NCI-H1105 (cell line): ENCODE measurements at regions not wholly inside any gene's neighbourhood (a gene's known extent, or its start where the extent isn't known, plus 50 kb on each side); places are given as distances from the start of the nearest gene placed in this dataset.

ENCODE experiments used
- DNase-seq: peaks from one replicate; lab custom pipeline; 2025; lab: John Stamatoyannopoulos, UW

DNA sequence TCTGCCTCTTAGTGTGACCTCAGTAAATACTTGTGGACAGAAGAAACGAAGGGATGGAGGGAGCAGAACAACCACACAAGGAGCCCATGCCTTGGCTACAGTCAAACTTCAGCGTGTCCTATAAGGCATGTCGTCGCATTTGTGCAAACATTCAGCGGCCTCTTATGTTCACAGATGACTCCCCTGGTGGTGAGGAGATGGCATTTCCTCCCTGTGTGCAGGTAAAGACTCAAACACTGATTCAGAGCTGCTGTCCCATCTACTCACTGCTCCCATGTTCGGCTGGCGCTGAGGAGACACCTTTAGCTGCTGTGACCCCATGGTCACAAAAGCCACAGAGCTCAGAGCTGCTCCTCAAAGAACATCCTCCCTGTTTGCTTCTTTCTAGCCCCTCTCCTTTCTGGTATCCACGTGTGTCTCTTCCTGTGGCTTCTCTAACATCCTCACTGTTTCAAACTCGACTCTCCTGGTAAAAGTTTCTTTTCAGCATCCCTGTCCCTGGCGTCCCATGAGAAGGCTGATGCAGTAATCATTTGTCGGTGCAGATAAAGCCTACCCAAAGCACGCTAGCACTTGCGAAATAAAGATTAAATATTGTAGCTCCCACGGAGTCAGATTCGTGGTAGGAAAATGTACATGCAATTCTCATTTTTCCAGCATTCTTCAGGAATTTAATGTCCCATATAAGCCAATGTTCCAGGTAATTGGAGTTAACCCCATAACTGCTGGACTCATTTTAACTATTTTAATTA lies 124.9 kb upstream of the NEBL start:
- DNase-seq = no peak

DNA sequence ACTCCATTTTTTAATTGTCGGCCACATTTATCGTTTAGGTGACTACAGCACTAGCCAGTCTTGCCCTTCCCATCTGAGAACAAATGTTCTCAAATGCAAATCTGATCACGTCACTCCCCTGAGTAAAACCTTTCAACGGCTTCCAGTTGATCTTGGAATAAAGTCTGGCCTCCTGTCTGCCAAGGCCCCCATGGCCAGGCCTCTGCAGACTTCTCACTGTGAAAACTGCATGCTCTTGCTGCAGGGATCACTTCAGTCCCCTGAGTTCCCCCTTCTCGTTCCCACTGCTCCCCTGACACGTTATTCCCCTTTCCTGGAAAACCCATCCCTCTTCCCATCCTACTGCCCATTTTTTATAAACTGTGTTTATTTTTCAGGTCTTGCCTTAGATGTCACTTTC lies 124.1 kb upstream of the NEBL start:
- DNase-seq = no peak

DNA sequence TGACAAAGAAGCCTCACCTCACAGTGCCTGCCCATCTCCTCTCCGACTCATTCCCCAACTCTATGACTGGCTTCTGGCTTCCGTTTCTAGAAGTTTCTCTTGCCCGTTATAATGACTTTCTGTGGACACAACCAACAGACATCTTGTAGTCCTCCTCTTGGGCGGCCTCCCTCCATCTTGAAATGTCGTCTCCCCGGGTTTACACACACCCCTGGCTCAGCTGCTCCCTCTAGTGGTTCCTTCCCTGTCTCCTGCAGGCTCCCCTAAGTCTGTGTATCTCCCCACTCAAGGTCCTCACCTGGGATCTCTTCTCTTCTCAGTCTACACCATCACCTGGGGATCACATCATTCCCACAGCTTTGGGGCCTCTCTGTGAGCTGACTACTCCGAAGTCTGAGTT lies 123.4 kb upstream of the NEBL start:
- no peak for DNase-seq

DNA sequence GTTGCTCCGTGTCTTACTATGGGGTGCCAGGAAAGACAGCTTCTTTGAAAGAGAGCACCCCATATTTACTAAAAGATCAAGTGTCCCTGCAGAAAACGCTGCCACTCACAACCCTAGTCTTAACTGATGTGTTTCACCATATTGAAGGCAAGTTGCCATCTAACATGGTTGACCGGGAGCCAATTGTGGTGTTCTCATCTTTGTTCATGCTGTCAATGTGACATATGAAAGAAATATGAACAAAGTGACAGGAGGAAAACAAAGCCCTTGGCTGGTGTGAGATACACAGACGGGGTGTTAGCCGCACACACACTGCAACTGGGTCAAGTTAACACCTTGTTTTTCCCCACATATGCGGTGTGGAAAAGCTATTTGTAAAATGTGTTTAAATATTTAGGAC lies 122.3 kb upstream of the NEBL start:
- DNase-seq = no peak

DNA sequence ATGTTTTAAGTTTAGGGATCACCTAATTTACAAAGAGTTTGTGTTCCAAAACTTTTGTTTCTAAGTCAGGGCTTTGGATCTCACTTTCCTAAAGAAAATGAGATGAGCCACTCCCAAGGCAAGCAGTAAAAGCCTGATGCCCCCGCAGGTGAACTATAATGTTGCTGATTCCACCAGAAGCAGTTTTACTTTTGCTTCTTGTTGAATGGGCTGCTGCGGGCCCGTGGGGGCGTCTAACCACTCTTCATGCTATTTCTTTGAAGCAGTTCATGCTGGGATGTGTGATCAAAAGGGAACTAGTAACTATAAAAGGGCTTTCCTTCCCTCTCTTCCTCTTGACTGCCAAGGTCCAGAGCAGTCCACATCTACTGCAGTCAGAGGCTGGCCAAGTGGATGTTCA lies 118.7 kb upstream of the NEBL start:
- no peak for DNase-seq

DNA sequence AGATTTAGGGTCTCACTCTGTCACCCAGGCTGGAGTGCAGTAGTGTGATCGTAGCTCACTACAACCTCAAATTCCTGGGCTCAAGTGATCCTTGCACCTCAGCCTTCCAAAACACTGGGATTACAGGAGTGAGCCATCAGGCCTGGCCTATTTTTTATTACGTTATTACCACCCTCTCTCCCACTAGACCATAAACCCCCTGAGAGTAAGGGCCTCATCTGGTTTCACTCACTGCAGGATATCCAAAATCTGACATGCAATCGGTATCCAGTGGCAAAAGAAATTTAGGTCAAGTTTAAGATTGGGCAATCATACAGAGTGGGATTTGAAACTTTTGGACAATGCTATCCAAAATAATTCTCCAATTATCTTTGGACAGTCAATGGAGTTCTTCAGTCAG lies 117.0 kb upstream of the NEBL start:
- no peak for DNase-seq

DNA sequence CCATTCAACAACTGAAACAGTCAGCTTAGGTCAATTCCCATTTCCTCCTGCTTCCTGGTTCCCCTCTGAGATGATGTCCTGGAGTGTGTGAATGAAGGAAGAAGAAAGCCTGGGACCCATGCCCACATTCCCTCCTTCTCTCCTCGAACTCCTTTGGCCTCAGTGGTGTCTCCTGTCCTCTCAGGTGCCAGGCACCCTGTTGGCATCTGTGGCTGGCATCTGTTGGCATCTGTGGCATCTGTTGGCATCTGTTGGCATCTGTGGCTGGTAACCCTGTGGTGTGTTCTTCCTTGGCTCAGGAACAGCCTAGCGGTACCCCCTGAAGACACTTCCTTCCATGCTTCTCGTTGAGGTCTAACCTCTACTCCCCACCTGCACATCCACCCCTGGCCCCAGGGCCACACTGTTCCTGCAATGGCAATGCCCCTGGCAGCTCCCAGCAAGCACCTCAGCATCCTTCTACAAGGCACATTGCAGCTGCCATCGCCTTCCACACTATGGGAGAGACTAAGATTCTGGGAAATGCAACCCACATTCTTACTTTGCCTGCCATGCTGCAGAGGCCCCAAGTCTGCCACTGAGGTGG lies 114.4 kb upstream of the NEBL start:
- no peak for DNase-seq

DNA sequence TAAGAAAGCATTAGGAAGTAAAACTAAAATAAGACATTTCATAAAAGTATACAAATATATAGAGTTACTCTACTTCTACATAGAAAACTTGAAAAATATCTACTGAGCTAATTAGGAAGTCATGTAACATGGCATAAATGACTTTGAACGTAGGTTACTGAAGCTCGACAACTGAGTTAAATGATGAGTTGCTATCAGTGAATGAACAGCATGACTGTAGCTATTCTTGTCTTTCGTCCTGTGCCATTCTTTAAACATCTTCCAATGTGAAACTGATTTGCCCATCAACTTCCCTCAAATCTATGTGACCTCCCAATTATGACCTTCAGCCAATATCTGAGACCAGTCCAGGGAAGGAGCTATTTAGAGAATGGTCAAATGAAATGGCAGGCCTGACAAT lies 113.5 kb upstream of the NEBL start:
- DNase-seq = no peak

DNA sequence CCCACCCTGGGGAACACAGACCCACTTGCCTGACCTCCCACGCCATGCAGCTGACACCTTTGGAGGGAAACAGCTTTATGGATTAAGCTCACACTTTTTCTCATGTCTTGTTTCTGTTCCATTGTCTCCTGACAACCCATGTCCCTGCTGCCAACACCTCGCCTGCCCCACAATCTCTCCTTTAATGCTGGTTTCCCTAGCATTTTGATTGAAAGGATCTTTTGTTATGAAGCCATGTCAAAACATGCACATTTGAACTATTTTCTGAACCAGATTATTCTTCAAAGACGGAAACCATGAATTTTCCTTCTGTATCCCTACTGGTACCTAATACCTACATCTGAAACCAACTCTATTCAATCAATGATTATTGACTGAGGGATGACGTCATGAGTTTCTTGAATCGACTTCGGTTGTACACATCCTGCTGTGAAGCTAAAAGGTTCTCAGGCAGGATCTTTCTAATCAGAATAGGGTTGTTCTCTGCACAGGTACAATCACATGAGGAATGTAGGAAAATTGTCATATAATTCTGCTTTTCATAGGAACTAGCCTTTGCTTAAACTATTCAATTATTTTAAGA lies 106.2 kb upstream of the NEBL start:
- DNase-seq = no peak

DNA sequence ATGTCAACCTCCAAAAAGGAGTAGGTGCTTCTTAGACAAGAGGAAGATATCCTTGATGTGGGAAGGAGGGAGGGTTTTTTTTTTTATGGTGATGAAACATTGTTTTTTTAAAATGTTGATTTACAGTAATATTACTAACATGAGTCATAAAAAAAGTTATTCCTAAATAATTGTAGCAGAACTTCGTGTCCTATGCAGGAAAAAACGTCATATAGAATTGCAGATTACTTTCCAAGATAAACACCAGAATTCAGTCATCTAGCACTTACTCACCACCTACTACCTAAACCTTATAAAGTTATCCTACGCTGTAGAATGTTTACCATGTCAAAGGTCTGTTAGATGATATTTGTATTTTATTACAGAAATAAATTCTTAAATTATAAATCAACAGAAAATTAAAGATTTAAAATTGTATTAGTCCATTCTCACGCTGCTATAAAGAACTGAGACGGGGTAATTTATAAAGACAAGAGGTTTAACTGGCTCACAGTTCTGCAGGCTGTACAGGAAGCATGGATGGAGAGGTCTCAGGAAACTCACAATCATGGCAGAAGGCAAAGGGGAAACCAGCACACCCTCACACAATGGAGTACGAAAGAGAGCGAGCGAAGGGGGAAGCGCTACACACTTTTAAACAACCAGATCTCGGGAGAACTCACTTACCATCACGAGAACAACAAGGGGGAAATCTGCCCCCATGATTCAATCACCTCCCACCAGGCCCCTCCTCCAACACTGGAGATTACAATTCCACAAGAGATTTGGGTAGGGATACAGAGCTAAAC lies 105.2 kb upstream of the NEBL start:
- no peak for DNase-seq

DNA sequence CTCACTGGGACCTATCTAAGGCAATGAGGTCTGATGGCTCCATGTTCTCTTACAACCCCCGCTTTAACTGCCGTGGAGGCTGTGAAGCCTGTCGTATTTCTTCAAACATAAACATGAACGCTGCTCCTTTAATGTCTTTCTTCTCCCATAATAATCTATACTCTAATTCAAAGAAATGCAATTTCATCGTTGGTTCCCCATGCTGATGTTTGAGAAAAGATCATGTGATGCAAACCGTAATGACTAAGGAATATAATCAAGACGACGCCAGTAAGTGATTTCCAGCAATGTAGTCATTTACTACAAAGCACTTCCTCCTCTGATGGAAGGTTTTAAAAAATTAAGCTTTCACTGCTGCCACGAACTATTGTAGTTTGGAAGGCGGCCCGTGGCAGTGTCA lies 102.6 kb upstream of the NEBL start:
- DNase-seq = no peak

DNA sequence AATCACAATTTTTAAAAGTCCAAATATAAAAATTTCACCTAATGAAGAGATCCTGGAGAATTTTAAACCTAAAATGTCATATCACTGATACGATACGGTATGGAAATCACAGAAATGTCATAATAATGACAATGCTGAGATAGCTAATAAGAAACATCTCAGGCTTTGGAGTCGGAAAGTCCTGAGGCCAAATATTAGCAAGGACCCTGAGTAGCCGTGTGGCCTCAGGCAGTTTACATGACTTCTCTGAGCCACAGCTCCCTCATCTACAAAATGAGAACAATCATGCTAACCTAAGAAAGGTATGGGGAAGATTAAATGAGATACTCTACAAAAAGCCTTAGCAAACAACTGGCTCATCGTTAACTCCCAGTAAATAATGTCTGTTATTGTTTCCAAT lies 100.9 kb upstream of the NEBL start:
- DNase-seq = no peak

DNA sequence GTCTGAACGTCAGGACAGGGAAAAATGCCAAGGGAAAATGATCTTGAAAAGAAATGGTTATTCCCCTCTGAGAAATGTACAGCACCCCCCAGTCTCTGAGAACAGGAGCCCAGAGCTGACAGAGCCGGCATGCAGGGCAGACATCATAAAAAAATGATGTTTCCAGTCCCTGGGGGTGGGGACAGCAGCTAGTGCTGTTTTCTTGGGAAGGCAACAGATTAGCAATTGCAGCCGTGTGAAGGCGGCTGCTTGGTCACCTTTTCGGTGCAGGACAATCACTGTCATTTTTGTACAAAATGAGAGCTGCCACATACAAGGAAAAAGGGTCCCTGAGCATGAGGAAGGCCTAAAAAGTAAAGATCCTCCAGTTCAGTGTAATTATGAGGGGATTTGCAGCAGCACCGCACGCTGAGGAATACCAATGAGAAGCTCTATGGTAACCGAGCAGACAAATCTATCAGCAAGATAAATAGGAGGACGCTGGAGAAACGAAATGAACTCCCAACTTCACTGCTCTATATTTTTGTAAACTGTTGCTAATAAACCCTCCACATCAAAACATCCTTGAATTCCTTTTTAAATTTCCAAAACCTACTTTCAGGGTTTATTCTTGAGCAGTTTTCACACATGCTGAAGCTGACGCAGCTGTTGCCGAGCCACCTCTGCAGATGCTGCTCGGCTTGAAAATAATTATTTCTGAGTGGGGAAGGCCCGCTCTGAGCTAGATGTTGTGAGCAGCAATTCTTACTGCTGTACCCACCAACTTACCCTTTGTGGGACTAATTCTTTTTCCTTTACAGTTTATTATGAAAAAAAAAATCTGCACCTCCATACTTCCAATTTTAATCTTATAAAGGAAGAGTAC lies 98.2 kb upstream of the NEBL start:
- DNase-seq = no peak

DNA sequence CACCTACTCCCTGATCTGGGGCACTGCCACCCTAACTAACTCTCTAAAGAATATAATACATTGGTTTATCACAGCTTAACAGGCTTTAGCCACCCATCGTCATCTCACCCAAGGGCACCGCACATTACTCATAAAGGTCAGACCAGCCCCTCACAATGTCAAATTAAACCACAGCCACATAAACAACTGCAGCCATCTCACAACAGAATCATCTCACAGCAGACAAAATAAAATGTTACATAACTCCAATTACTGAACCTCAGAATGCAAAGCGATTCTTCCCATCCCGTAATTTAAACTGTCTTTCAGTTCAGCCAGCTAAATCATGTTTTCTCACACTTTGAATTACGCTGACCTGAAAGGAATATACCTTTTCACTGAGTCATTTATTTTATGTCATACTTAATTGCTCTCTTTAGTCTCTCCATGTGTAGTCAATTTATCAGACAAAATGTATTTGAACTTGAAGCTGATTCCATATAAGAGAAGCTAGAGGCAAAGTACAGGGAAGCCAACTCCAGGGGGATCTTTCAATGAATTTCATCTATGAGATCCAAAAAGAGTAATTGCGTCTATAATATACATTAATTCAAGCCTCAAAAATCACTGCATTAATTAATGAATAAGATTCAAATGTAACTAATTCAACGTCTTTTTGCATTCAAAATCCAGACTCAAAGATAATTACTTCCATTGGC lies 96.9 kb upstream of the NEBL start:
- no peak for DNase-seq

DNA sequence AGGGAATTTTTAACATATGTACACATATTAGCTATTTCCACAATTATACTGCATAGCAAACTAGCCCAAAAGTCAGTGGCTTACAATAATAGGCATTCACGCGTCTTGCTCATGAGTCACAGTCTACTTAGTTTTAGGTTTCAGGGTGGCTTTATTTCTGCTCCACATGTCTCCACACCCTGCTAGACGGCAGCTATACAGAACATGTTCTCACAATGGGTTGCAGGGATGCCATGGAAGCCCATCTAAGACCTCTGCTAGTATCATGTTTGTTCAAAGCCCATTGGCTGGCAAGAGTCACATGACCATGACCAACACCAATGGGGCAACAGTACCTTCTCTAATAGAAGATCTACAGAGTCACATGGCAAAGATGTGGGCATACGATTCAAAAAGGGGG lies 96.3 kb upstream of the NEBL start:
- DNase-seq = no peak

DNA sequence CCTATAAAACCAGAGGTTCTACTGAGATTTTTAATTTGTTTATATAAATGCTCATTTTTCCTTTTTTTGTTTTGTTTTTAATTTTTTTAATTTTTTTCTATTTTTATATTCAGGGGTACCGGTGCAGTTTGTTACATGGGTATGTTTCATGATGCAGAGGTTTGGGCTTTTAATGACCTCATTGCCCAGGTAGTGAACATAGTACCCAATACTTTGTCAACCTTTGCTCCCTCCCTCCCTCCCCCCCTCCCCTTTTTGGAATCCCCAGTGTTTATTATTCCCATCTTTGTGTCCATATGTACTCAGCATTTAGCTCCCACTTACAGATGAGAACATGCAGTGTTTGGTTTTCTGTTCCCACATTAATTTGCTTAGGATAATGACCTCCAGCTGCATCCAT lies 94.4 kb upstream of the NEBL start:
- DNase-seq = no peak

DNA sequence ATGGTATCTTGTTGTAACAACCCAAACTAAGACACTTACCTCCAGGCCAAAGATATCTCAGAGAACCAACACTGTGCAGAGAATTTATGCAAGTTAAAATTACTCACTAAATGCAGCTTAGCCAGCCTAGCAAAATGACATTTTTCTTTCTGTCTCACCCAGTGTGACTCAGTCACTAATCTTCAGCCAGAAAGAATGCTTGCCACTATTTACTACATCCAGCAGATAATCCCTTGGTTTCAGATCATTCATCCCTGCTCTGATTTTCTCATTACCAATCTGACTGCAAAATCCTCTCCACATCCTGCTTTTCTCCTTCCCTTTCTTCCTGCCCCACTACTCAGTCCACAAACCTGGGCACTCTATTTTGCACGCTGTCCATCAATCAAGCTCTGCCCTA lies 93.5 kb upstream of the NEBL start:
- DNase-seq = no peak

DNA sequence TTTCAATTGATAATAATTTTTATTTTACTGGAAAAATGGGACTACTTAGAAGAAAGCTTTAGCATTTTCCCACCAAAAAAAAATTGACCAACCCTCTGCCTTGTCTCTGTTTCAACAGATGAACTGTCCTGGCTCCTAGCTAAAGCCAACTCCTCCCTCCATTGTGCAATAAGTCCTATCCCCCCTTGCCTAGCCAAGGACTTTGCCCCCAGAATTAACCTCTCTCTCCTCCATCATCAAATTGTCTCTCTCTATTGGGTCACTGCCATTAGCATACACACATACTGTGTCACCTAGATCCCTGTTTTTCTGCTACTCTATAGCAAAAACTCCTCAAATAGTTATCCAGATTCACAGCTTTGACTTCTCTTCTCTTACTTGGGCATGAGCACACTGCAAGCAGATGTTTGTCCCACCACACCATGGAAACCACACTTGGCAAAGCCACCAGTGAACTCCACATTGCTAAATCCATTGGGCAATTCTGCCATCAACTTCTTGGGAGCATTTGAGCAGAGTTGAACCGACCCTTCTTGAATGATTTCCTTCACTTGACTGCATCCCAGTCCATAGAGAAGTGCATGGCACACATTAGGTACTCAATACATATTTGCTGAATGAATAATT lies 91.4 kb upstream of the NEBL start:
- no peak for DNase-seq

DNA sequence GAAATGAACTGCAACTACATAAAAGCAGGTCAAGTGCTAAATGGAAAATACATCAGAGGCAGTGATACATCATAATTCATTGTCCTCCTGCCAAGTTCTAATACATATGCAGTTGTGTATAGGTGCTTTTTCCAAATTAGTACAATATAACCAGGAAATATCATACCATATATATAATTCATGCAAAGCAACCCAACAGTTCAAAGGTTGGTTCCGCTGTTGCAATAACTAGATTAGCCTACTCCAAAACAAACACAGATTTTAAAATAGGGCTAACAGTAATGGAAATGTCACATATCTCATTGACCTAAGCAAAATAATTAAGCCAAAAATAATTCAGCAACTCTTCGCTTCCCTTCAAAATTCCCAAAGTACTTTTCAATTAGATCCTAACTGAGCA lies 88.9 kb upstream of the NEBL start:
- DNase-seq = no peak

DNA sequence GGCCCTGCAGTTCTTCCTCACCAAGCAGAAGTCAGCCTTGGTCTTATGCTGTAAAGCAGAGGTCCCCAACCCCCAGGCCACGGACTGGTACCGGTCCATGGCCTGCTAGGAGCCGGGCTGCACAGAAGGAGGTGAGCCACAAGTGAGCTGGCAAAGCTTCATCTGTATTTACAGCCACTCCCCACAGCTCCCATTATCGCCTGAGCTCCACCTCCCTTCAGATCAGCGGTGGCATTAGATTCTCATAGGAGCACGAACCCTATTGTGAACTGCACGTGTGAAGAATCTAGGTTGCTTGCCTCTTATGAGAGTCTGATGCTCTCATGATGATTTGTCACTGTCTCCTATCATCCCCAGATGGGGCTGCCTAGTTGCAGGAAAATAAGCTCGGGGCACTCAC lies 87.6 kb upstream of the NEBL start:
- DNase-seq = no peak

DNA sequence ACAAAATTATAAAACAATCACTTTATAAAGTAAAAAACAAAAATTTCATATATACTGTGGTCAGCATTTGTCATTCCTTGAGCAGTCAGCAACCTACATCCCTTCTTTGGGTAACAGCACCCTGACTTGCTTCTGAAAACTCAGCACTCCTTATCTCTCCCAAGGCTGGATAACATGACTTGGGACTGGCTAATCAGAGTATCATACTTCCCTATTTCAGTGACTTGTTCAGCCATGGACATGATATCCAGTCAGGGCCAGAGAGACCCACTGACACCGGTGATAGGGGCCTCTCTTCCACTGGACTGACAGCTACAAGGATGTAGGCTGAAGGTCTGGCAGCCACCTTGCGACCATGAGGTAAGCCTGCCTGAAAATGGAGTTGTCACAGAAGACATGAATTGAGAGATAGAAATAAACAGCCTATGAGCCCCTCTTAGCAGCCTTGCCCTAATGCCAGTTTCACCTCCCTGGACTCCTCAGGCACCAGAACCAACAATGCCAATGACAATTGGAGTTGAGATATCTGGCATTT lies 84.4 kb upstream of the NEBL start:
- no peak for DNase-seq
